ENCODE measurements at regions not wholly inside any gene's neighbourhood (a gene's known extent, or its start where the extent isn't known, plus 50 kb on each side); places are given as distances from the start of the nearest gene placed in this dataset.
"Not testable (repeated sequence)": the region's sequence is repeated elsewhere in the genome, so short reads cannot be mapped to it uniquely, and the experiment has no call there.

DNA sequence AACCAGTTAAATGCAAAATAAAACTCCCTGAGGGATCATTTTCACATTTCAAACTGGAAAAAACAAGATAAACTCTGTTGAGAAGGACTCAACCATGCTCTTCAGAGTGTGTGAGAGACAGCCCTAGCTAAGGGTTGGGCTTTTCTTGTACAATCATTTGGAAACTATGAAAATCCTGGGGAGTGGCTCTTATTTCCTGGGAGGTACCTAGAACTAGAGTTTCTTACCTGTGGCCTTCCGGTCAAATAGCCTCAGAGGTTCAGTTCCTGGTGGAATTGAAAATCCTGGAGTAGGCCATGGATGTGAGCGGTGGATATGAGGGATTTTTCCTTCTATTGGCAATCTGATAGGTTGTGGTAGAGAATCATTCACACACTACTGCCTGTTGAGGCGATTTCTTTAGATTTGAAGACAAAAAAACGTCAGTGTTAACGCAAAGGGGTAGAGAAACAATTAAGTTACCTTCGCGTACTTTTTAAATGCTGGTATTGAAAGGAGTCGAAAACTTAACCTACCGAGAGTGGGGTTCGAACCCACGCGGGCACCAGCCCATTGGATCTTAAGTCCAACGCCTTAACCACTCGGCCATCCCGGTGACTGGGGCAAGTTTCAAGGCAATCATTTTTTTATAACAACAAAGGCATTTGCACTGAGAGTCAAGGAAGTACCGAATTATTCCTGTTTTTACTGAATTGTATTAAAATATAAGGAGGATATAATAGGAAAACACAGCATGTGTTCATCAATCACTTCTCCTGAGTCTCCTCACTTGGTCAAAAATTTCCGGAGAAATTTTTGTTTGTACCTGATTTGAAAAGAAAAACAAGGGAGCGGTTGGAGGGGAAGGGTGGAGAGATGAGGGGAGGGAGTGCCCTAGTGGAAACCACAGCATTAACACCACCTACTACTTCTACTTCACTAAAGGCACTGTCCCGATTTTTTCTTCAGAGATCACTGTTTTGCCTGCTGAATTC lies 191.3 kb downstream of the OR2B2 start:
- DNase-seq = no peak

DNA sequence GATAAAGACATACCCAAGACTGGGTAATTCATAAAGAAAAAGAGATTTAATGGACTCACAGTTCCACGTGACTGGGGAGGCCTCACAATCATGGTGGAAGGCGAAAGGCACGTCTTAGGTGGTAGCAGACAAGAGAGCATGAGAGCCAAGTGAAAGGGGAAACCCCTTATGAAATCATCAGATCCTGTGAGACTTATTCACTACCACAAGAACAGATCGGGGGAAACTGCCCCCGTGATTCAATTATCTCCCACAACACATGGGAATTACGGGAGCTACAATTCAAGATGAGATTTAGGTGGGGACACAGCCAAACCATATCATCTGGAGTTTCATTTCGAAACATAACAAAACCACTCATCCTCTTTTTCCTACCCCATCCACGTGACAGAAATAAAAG lies 193.2 kb downstream of the OR2B2 start:
- DNase-seq = not testable (repeated sequence)

DNA sequence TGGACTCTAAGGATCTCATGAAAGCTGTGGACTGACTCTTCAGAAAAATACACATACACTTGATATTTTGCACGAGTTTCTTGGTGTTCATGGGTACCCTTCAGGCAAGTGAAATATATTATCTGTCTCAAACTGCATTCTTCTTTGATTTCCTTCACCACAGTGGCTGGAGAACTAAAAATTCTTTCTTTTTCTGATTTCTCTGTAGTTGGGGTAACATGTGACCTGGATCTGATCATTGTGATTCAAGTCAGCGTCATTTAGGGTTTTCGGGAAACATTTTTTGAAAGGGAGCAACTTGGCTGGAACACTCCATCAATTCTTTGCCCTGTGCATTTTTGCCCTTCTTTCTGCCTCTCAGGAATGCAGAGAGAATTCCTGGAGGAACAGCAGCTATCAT lies 205.8 kb downstream of the OR2B2 start:
- no peak for DNase-seq

DNA sequence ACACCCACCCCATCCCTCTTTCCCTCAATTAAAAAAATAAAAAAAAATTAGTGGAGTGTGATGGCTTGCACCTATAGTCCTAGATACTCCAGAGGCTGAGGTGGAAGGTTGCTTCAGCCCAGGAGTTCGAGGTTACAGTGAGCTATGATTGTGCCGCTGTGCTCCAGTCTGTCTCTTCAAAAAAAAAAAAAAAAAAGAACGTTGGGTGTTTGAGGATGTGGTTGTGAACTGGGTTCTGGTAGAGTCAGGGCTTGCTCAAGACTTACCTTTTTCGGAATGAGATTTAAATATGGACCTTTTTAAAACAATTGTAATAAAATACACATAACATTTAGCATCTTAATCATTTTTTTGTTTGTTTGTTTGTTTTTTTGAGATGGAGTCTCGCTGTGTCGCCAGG lies 211.9 kb downstream of the OR2B2 start:
- no peak for DNase-seq

DNA sequence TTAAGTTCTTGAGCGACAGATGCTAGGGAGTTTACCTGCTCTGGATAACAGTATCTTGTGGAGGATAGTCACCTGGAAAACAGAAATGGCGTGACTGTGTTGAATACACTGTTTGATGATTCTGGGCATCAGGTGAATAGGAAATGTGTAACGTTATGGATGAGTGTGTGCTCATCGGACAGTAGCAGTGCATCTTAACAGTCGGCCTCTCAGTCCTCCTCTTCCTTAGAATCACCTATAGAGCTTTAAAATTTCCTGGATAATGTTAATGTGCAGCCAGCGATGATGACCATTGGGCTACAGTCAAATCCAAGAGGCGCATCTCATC lies 217.7 kb downstream of the OR2B2 start:
- DNase-seq = no peak

DNA sequence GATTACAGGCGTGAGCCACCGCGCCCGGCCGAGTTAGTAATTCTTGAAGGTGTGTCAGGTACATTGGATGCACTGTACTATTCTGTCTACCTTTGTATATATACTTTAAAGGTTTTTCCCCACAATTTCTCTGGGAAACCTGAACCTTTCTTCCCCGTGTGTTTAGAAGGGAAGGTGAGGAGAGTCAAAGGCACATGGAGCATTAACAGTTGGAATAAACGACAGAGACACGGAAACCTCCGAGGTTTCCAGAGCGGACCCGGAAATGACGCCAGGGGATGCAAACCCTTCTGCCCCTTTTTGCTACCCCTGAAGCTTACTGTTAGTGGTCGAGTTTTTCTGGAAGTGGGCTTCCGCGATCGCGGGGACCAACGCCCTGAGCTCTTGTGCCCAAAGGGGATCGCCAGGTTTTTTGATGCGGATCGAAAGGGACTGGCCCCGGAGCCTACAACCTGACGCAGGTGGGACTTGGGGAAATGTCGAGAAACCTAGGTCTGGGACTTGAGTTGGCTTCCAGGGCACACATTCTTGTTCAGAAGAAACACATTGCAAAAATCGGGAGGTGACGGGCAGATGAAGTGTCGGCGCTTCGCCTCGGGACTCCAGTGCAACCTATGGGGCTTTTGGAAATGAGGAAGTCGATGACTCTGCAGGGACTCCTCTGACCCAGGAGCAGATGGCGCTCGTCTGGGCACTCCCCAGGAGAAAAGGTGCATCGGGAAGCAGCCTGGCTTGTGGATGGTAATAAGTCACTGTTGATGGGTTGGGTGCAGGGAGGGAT lies 218.2 kb downstream of the OR2B2 start:
- peak; percentile 46 for DNase-seq

DNA sequence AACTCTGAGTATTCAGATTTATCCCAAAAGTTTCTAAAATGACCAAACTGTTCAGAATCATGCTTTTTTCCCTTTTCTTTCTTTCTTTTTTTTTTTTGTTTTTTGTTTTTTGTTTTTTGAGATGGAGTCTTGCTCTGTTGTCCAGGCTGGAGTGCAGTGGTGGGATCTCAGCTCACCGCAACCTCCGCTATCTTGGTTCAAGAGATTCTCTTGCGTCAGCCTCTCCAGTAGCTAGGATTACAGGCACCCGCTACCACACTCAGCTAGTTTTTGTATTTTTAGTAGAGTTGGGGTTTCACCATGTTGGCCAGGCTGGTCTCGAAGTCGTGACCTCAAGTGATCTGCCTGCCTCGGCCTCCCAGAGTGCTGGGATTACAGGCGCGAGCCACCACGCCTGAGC lies 219.2 kb upstream of the ZNF184 start:
- not testable (repeated sequence) for DNase-seq

DNA sequence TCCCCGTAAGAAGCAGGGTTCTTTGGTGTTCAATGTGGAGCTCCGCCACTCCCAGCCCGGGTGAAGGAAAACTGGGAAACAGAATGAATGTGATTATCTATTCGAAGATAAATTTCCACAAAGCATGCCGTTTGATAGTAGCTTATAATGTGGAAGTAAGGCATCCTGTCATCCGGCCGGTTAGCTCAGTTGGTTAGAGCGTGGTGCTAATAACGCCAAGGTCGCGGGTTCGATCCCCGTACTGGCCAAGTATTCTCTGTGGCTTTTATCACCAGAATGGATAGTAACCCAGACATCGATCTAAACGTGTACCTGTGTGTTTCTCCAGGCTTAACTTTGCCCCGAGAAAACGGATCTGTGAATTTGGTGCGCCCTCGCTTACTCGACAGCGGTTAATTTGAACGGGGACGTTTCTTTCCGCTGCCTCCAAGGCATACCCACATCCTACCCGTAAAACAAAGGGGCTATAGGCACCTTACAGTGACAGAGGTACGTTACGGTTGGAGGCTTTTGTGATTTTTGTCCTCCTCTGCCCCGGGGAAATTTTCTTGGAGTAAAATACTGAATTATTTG lies 215.2 kb upstream of the ZNF184 start:
- DNase-seq = peak; percentile 92

DNA sequence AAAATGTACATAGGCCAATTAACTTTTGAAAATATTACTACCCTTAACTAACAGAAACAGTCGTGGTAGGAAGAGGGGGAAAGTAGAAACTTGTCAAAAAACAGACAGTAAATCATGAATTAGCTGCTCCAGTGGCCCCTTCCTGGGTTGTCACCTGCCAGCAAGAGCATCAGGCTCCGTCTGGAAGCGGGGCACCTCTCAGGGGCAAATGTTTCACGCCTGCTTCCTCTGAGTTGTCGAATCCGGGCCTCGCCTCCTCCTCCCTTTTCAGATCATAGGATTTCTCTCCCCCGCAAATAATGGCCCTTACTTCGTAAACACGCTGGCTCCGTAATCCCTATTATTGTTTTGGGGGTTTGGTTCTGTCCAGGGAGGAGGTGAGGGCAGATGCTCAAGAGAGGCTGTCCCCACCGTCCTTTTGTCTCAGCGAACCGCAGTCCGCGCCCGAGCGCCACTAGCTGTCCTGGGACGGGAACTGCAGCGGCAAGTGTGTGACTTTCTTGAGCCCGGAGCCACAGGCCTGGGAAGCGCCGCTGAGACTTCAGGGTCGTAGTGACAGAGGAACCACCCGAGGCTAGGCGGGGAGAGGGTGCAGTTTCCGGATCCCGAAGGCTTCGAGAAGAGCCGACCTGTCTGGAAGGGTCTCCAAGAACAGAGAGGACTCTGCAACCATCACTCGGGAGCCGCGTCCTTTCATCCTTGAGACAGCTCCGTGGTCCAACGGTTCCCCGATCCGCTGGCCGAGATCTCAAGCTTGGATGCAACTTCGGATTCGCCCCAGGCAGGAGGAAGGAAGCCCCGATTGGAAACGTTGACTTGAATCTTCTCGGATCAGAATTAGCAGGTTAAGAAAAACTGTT lies 214.5 kb upstream of the ZNF184 start:
- peak; percentile 83 for DNase-seq

DNA sequence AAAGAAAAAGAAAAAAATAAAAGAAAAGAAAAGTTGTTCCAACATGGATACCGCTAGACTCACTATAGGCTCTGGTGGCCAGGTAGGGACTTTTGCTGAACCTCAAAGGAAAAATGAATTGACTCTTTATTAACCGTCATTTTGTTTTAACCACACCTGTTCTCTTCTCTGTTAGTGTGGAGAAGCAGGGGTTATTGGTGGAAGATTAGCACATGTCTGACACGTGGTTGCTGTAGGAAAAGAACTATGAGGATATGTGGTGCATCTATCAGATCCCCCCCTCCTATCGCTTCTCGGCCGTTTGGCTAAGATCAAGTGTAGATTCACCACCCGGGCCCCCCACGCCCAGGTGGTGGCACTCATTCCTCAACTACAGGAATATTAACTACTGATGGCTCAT lies 212.4 kb upstream of the ZNF184 start:
- no peak for DNase-seq

DNA sequence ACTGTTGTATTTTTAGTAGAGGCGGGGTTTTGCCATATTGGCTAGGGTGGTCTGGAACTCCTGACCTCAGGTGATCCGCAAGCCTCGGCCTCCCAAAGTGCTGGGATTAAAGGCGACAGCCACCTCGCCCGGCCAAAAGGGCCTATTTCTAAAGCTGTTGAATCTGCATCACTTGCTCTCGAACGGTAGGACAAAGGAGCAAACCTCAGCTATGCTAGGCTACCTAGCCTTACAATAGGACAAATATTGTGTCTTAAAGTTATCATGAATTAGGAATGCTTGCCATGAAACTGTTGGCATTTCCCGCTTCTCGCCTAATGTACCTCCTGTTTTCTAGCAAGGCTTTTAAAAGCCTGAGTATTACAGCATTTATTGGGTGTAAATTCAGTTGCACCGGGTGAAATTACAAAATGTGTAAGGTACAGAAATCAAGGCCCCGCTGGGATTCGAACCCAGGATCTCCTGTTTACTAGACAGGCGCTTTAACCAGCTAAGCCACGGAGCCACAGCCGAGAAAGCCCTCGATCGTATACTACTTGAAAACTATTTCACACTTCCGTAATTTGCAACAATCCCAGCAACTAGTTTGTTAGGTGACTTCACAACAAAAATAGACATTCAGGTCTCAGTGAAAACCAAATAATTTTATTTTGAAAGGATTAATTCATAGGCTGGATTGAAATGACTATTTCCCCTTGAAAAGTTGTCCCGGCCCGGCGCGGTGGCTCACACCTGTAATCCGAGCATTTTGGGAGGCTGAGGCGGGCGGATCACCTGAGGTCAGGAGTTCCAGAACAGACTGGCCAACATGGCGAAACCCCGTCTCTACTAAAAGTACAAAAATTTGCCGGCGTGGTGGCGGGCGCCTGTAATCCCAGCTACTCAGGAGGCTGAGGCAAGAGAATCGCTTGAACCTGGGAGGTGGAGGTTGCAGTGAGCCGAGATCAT lies 211.6 kb upstream of the ZNF184 start:
- peak; percentile 72 for DNase-seq

DNA sequence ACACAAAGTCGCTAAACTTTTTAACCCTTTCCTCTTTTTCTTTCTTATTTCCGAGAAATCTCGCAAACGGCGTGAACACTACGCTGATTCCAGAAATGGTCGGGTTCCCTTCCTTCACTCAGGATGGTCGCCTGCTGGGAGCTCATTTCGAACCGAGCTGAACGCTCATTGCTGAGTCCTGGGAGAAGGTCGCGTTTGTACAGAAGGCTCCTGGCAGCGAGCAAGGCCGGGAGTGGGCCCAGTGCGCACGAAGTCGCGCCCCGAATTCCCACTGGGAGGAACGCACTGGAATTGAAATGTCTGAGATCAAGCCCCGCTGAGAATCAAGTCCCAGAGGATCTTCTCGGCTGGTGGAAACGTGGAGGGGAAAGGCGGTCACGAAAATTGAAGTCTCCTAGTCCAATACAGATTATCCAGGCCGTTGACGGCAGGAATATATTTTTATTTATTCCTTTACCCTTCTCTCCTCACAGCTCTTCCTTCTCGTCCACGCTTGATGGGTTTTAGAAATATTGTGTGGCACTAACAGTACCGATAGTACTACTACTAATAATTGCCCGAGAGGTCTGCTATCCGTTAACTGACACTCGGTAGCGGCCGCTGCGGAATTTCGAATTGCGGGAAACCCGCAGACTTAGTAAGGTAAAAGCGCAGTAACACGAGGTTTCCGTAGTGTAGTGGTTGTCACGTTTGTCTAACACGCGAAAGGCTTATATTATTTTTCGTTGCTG lies 207.2 kb upstream of the ZNF184 start:
- no peak for DNase-seq

DNA sequence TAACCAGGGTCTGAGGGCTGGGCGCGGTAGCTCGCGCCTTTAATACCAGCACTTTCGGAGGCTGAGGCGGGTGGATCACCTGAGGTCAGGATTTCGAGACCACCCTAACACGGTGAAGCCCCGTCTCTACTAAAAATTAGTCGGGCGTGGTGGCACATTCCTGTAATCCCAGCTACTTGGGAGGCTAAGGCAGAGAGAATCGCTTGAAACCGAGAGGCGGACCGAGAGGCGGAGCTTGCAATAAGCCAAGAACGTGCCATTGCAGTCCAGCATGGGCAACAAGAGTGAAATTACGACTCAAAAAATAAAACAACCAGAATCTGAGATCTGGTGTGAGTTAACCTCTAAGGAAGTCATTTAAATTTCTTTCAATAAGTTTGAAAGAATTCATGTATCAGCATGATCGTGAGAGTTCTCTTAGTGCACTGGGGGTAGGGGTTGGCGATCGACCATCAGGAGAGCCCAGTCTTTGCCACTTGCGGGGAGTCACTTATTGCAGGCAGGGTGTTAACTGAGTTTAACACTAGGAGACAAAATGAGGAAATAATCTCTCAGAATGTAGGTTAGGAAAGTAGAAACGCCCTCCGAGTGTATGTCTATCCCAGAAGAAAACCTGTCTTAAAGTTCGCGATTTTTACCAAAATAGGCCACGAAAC lies 206.5 kb upstream of the ZNF184 start:
- DNase-seq = no peak

DNA sequence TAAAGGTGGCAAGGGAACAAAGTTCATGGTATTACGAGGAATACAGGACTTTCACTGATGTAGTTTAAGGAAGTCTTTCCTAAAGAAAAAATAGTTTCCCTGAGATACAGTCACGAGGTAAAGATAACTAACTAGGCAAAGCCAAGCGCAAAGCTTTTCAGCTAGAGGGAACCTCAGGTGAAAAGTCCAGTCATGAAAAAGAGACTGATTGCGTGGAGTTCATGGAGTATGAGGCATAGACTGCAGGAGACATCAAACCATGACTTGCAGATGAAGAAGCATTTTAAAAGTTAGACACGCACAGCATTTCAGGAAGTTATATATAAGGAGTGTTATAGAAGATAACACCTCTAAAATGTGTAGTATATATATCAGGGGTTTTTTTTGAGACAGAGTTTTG lies 205.6 kb upstream of the ZNF184 start:
- DNase-seq = no peak

DNA sequence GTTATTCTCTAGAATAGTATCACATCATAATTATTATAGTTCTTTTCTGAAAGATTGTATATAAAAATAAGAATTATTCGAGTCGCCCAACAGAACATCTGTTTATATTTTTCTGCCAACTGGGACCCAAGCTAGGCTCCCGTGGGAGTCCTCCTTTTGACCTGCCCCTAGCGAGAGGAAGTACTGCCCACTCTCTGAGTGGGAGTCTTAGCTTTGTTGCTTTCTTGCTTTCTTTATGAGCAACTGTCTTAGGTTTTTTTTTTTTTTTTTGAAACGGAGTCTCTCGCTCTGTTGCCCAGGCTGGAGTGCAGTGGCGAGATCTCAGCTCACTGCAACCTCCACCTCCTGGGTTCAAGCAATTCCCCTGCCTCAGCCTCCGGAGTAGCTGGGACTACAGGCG lies 202.0 kb upstream of the ZNF184 start:
- DNase-seq = no peak

DNA sequence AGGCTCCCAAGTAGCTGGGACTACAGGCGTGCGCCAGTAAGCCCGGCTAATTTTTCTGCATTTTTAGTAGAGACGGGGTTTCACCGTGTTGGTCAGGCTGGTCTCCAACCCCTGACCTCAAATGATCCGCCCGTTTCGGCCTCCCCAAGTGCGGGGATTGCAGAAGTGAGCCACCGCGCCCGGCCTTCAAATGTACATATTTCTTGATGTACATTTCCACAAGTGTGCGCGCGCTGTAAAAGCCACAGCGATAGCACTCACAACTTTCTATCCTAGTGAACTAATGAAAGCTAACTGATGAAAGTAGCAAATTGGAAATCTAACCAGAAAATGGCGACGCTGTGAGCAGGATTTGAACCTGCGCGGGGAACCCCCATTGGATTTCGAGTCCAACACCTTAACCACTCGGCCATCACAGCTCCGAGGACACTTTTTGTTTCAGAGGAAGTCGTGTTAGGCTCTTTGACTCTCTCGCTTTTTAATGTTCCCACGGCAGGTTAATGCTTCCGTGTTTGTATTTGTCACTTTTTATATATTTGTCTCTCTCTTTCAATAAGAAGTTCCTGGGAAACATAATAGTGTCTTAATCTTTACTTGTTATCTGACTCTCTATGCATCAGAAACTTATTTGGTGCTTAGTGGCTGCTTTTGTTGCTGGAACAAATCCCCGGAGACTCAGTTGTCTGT lies 199.4 kb upstream of the ZNF184 start:
- DNase-seq = peak; percentile 48

DNA sequence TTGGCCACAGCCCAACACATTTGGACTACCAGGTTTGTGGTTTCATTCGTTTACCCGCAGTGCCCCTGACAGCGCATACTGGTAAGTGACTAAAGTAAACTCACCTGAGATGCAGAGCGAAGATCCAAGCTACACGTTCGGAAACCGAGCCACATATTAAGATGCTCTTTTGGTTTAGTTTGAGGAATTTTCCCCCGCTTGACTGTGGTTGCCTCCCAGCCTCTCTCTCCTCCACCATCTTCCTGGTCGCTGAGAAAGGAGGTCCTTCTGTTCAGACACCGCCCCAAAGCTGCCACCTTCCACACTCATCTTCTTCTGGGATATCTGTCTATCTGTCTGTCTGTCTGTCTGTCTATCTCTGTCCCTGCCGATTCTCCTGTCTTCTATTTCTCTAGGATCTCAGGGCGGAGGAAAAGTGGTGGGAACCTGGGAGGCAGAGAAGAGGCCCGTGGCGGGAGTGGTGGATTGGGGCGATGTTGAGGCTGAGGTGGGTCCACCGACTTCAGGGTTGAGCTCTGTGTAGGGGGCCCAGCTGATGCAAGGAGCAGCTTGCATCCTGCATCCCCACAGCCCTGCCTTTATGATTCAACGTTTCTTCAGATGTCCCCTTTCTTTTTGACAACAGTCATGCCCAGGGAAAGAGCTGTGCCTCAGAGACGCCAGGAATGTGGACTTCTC lies 196.9 kb upstream of the ZNF184 start:
- no peak for DNase-seq

DNA sequence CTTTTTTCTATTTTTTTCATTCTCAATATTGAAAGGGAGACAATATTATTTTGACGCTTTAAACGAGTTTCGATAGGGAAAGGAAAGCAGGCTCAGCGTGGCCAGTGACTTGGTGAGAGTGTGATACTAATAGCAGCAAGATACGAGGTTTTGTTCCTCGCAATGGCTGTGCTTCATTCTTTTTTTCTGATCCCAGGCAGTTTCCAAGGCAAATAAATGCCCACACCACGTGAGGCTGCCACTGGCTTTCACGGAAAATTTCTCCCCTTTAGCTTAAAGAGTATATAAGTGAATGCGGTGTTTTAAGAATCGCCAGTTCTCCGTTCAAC lies 196.4 kb upstream of the ZNF184 start:
- DNase-seq = no peak
